Panc1 (cell line): ENCODE measurements at regions not wholly inside any gene's neighbourhood (a gene's known extent, or its start where the extent isn't known, plus 50 kb on each side); places are given as distances from the start of the nearest gene placed in this dataset.

Source experiments
- ATAC-seq: fragments of 200-7000 bp; cut with Tn5 transposase; 2 replicates; pipeline ENCODE4 v1.9.1; 2020; ENCODE audit warnings: mild to moderate bottlenecking, moderate library complexity
- BruUV-seq: library from RNA; stranded (reverse); fragments of 400-500 nt; replicated peaks from 2 replicates; lab custom pipeline; 2021; lab: Mats Ljungman, UMichigan
- CTCF ChIA-PET: fragments of 300-600 bp; sonication (Branson Sonifier 250); formaldehyde crosslinking; loops from one replicate; lab custom pipeline; 2022; ENCODE audit warnings: antibody characterized with exemption; lab: Charles Lee
- POLR2A ChIA-PET: fragments of 300-600 bp; sonication (Branson Sonifier 250); formaldehyde crosslinking; loops from one replicate; lab custom pipeline; 2022; ENCODE audit warnings: antibody characterized with exemption; lab: Charles Lee
- DNase-seq: peaks from one replicate; pipeline ENCODE4 v3.0.0-alpha.2; 2010; ENCODE audit warnings: low read depth, low spot score
- H3K27ac ChIP-seq: 2 replicates; pipeline ENCODE4 v1.5.1; 2011; ENCODE audit warnings: mild to moderate bottlenecking, low read length, inconsistent platforms
- H3K27me3 ChIP-seq: fragments of 200-500 bp; sonication (Bioruptor generic); 2 replicates; pipeline ENCODE4 v1.6.0; 2014; ENCODE audit warnings: low read length, inconsistent platforms; ENCODE audit not compliant: control insufficient read depth, insufficient read depth
- H3K36me3 ChIP-seq: fragments of 200-500 bp; sonication (Bioruptor generic); 2 replicates; pipeline ENCODE4 v1.5.1; 2014; ENCODE audit warnings: inconsistent platforms, mild to moderate bottlenecking, low read length, moderate library complexity; ENCODE audit not compliant: control insufficient read depth, insufficient read depth
- H3K4me1 ChIP-seq: 2 replicates; pipeline ENCODE4 v1.5.1; 2011; ENCODE audit warnings: inconsistent platforms, mild to moderate bottlenecking, low read length, moderate library complexity; ENCODE audit not compliant: control insufficient read depth, insufficient read depth
- H3K4me3 ChIP-seq, 2 experiments: 2 replicates each; pipeline ENCODE4 v1.5.1; 2011 to 2012; ENCODE audit warnings: low read depth in 2 of 2, low read length in 2 of 2, mild to moderate bottlenecking in 2 of 2, inconsistent platforms in 1 of 2, moderate library complexity in 1 of 2
- H3K9me3 ChIP-seq: fragments of 200-500 bp; sonication (Bioruptor generic); 2 replicates; pipeline ENCODE4 v1.5.1; 2014; ENCODE audit warnings: low read depth, mild to moderate bottlenecking, inconsistent platforms, low read length, moderate library complexity; ENCODE audit not compliant: control insufficient read depth, insufficient read depth
- POLR2AphosphoS5 ChIP-seq: IDR thresholded peaks from 2 replicates; pipeline ENCODE4 v1.6.1; 2012; ENCODE audit warnings: mild to moderate bottlenecking, low read depth, low read length, moderate library complexity
- REST ChIP-seq, 2 experiments: IDR thresholded peaks; 2 replicates each; pipeline ENCODE4 v1.6.1; 2011 to 2012; ENCODE audit warnings: low read depth in 2 of 2, control low read depth in 1 of 2, low read length in 1 of 2, mild to moderate bottlenecking in 1 of 2, moderate library complexity in 1 of 2; ENCODE audit not compliant: insufficient read depth in 1 of 2
- SIN3A ChIP-seq: IDR thresholded peaks from 2 replicates; pipeline ENCODE4 v1.6.1; 2012; ENCODE audit warnings: low read depth, mild to moderate bottlenecking, low read length, moderate library complexity, borderline replicate concordance; ENCODE audit not compliant: insufficient read depth
- TCF7L2 ChIP-seq: IDR thresholded peaks from 2 replicates; pipeline ENCODE4 v1.6.1; 2011; ENCODE audit warnings: mild to moderate bottlenecking, low read depth, low read length, inconsistent platforms
- in situ Hi-C: cut with HindIII; loops from 2 replicates; pipeline ENCODE4 v1.10.0; 2016; ENCODE audit warnings: low sequenced_read_pairs, low pct_unique_long_range_greater_than_20kb
- intact Hi-C: fragments of 100-400 bp; cut with micrococcal nuclease; formaldehyde crosslinking; loops from one replicate; pipeline ENCODE4 v1.10.0; 2022; ENCODE audit not compliant: unreplicated experiment
- TF ChIP-seq, protein P1 (sequence below): fragments of 450-650 bp; IDR thresholded peaks from 2 replicates; pipeline ENCODE4 v1.5.1; 2017; ENCODE audit warnings: mild to moderate bottlenecking

DNA sequence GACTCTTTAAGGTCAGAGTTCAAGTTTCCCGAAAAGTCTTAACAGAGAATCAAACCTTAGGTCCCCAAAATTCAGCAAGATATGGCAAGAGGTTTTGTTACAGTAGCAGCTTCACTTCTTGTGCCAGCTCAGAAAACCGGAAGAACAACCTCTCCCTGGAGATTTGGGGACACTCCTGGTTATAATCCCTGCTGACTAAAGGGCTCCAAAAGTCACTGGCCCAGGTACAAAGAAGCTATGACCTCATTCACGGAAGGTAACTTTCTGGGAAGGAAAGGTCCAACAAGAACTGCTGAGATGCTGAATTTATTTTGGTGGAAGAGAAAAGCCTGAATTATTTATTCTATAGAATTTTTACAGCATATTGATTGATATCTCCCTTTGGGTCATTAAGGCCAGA is 55.6 kb upstream of the DIO2 start:
- no peak for TF ChIP-seq POLR2AphosphoS5
- TF ChIP-seq, protein P1, sequence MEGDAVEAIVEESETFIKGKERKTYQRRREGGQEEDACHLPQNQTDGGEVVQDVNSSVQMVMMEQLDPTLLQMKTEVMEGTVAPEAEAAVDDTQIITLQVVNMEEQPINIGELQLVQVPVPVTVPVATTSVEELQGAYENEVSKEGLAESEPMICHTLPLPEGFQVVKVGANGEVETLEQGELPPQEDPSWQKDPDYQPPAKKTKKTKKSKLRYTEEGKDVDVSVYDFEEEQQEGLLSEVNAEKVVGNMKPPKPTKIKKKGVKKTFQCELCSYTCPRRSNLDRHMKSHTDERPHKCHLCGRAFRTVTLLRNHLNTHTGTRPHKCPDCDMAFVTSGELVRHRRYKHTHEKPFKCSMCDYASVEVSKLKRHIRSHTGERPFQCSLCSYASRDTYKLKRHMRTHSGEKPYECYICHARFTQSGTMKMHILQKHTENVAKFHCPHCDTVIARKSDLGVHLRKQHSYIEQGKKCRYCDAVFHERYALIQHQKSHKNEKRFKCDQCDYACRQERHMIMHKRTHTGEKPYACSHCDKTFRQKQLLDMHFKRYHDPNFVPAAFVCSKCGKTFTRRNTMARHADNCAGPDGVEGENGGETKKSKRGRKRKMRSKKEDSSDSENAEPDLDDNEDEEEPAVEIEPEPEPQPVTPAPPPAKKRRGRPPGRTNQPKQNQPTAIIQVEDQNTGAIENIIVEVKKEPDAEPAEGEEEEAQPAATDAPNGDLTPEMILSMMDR, result no peak
- no peak for TF ChIP-seq REST (IDR thresholded peaks at IDR 0.05; ENCODE audit: insufficient read depth in 1 of 2, low read depth in 2 of 2, low read length in 1 of 2)
- no peak for TF ChIP-seq SIN3A
- H3K4me1 ChIP-seq, result no peaks in the 10 kb centered on the region
- H3K4me3 ChIP-seq, result no peak overlapping the region
- CTCF ChIA-PET, result no interaction called here
- H3K36me3 ChIP-seq, result no peaks in the 10 kb centered on the region
- DNase-seq (no peak), ATAC-seq (no peak)
- no peaks in the 10 kb centered on the region for H3K9me3 ChIP-seq
- BruUV-seq, result no TSS peak
- in situ Hi-C loops (no loop called here), intact Hi-C loops (no loop called here)
- H3K27ac ChIP-seq, result no peak overlapping the region
- H3K27me3 ChIP-seq, result no peaks in the 10 kb centered on the region
- POLR2A ChIA-PET, result no interaction called here

DNA sequence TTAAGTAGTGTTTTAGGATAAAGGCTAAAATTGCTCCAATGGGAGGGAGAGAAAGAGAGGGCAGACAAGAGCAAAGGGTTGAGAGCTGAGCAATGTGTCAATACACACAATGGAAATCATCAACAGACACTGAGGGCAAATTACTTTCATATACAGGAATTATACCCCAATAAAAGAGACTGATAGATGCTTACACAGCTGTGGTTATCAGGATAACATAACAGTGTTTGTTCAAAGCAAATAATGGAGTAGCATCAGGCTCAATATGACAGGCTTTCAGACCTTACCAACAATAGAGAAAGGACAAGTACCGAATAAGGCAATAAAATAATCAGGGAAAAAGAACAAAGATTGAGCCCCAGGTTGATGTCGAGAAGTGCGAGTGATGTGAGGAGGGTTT is 53.4 kb upstream of the DIO2 start:
- intact Hi-C loops, result no loop called here
- DNase-seq, result no peak
- in situ Hi-C loops, result no loop called here
- Histone ChIP-seq H3K9me3 (no peaks in the 10 kb centered on the region), H3K4me1 (no peaks in the 10 kb centered on the region), H3K36me3 (no peaks in the 10 kb centered on the region), H3K27me3 (no peaks in the 10 kb centered on the region), H3K4me3 (no peak overlapping the region), H3K27ac (no peak overlapping the region)
- TF ChIP-seq SIN3A (no peak), TCF7L2 (no peak), REST (IDR thresholded peaks at IDR 0.05; ENCODE audit: insufficient read depth in 1 of 2, low read depth in 2 of 2, low read length in 1 of 2) (no peak), POLR2AphosphoS5 (no peak)
- TF ChIP-seq, protein P1, result no peak
- no peak for ATAC-seq
- ChIA-PET CTCF (no interaction called here), POLR2A (no interaction called here)
- BruUV-seq, result no TSS peak
